ENCODE measurements at regions not wholly inside any gene's neighbourhood (a gene's known extent, or its start where the extent isn't known, plus 50 kb on each side); places are given as distances from the start of the nearest gene placed in this dataset.

DNA sequence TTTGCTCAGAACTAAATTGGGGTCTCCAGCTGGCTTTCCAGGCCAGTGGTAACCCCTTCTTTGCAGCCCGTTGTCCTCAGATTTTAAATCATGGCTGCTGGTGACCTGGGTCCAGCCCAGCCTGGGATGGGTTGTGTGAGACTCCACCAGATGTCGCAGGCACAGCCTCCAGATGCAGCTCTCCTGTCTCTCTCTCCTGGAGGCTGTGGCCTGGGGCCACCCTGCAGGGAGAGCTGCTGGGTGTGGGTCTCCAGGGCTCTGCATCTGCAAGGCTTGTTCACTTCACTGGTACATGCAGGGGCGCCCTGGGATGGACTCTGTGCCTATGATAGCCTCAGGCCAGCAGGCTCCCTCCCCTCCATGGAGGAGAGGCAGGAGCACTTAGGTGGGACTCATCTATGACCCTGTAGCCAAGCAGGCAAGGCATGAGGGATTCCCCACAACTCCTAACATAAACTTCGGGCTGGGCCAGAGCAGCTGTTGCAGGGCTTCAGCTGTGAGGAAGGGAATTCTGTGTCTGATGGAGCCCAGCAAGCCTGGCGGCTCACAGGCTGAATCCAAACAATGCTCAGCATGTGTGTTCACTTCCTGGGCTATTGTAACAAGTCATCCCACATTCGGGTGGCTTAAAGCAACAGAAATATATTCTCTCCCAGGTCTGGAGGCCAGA, 94.7 kb upstream of the NXT1 start:
- Histone ChIP-seq H3K9me3 (replicated peaks; ENCODE audit: control insufficient read depth, insufficient read depth, low read depth, low read length) (no peaks in the 10 kb centered on the region), H3K4me2 (ENCODE audit: insufficient read depth, low read length) (no peak overlapping the region), H4K20me1 (replicated peaks; ENCODE audit: control insufficient read depth, insufficient read depth, low read length) (0 out of 2 replicates have a peak, but pooled peaks cover 3% of the 10 kb centered on the region), H3K4me3 (no peak overlapping the region), H3K27ac (ENCODE audit: extremely low read depth, low read depth, low read length) (no peak overlapping the region), H3K9ac (ENCODE audit: insufficient read depth in 1 of 2, low read depth in 2 of 2, low read length in 2 of 2) (no peak overlapping the region), H3K79me2 (ENCODE audit: control insufficient read depth, insufficient read depth, low read length) (no peaks in the 10 kb centered on the region), H3K27me3 (ENCODE audit: control insufficient read depth in 2 of 2, insufficient read depth in 2 of 2, low read length in 2 of 2) (peaks cover 0 to 28% of the 10 kb centered on the region in 2 experiments; a peak in 3 of 5 replicates), H3K36me3 (ENCODE audit: control insufficient read depth, insufficient read depth, low read length) (no peaks in the 10 kb centered on the region), H2AFZ (ENCODE audit: low read depth, low read length) (no peak overlapping the region), H3K9me1 (ENCODE audit: control insufficient read depth, insufficient read depth, low read length) (no peaks in the 10 kb centered on the region), H3K4me1 (replicated peaks in 1 of 2; ENCODE audit: control insufficient read depth in 2 of 2, insufficient read depth in 2 of 2, low read length in 2 of 2) (no peaks in the 10 kb centered on the region; a peak in 1 of 5 replicates)
- FAIRE-seq (no peak), DNase-seq (ENCODE audit: extremely low read depth in 1 of 4, low spot score in 3 of 4) (no peak), ATAC-seq (no peak)
- 2% methylated on average over 4 of the region's 6 CpGs for WGBS (ENCODE audit: insufficient coverage, low coverage, missing lambda C conversion rate)
- ChIA-PET POLR2A (no interaction called here), CTCF (ENCODE audit: low intra/inter-chr PET ratio) (no interaction called here)
- TF ChIP-seq XRCC4 (IDR thresholded peaks at IDR 0.05; ENCODE audit: extremely low read depth, insufficient read depth, insufficient read length), result no peak
- TF ChIP-seq YY1 (IDR thresholded peaks at IDR 0.05; ENCODE audit: borderline replicate concordance in 1 of 3, control insufficient read depth in 1 of 3, extremely low read depth in 1 of 3, insufficient read depth in 3 of 3, insufficient read length in 1 of 3, insufficient replicate concordance in 2 of 3, low read depth in 1 of 3, low read length in 2 of 3), result no peak
- in situ Hi-C loops (cut with MboI) (no loop called here), intact Hi-C loops (cut with micrococcal nuclease) (no loop called here)
- no TSS peak for BruUV-seq (replicated peaks)

DNA sequence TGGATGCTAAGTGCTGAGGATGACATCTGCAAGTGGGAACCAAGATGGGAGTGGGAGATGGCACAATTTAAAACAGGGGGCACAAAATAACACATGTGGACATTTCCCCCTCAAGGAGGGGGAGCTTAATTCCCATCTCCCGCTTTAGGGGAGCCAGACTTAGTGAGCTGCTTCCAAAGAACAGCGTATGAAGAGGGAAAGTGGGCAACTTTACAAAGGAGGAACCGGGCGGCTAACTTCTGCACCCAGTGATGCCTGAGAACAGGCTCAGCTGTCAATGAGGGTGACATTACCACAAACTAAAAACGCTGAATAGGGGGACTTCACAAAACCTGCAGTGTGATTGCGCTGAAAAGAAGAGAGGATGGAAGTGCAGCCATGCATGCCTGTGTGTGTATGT, 95.5 kb upstream of the NXT1 start:
- intact Hi-C loops (cut with micrococcal nuclease), result no loop called here
- POLR2A ChIA-PET, result no interaction called here

More for the DNA sequence above, 95.5 kb upstream of the NXT1 start:
- no peak for DNase-seq (ENCODE audit: extremely low read depth in 1 of 4, low spot score in 3 of 4)
- in situ Hi-C loops (cut with MboI), result no loop called here
- Histone ChIP-seq H3K79me2 (ENCODE audit: control insufficient read depth, insufficient read depth, low read length) (no peaks in the 10 kb centered on the region), H3K27ac (ENCODE audit: extremely low read depth, low read depth, low read length) (no peak overlapping the region), H2AFZ (ENCODE audit: low read depth, low read length) (no peak overlapping the region), H3K36me3 (ENCODE audit: control insufficient read depth, insufficient read depth, low read length) (no peaks in the 10 kb centered on the region), H3K4me1 (replicated peaks in 1 of 2; ENCODE audit: control insufficient read depth in 2 of 2, insufficient read depth in 2 of 2, low read length in 2 of 2) (no peaks in the 10 kb centered on the region; a peak in 1 of 5 replicates), H3K4me2 (ENCODE audit: insufficient read depth, low read length) (no peak overlapping the region), H3K9me3 (replicated peaks; ENCODE audit: control insufficient read depth, insufficient read depth, low read depth, low read length) (no peaks in the 10 kb centered on the region), H3K9me1 (ENCODE audit: control insufficient read depth, insufficient read depth, low read length) (no peaks in the 10 kb centered on the region), H3K4me3 (no peak overlapping the region), H3K27me3 (ENCODE audit: control insufficient read depth in 2 of 2, insufficient read depth in 2 of 2, low read length in 2 of 2) (peaks cover 0 to 30% of the 10 kb centered on the region in 2 experiments; a peak in 3 of 5 replicates), H4K20me1 (replicated peaks; ENCODE audit: control insufficient read depth, insufficient read depth, low read length) (0 out of 2 replicates have a peak, but pooled peaks cover 3% of the 10 kb centered on the region), H3K9ac (ENCODE audit: insufficient read depth in 1 of 2, low read depth in 2 of 2, low read length in 2 of 2) (no peak overlapping the region)
- CTCF ChIA-PET (ENCODE audit: low intra/inter-chr PET ratio), result no interaction called here
- no peak for ATAC-seq
- TF ChIP-seq CTCF (IDR thresholded peaks at IDR 0.05 in 2 of 3, conservative IDR thresholded peaks at IDR 0.05 in 1 of 3; ENCODE audit: insufficient read depth in 2 of 3, low read depth in 1 of 3, low read length in 3 of 3) (no peak), RAD51 (IDR thresholded peaks at IDR 0.05; ENCODE audit: borderline replicate concordance, low read depth) (no peak), FOXP1 (CRISPR knock-in tag; IDR thresholded peaks at IDR 0.05) (no peak), MBD2 (IDR thresholded peaks at IDR 0.05; ENCODE audit: borderline replicate concordance, low read depth) (no peak)
- BruUV-seq (replicated peaks), result no TSS peak
- FAIRE-seq, result no peak
- WGBS (ENCODE audit: insufficient coverage, low coverage, missing lambda C conversion rate), result 6% methylated on average over 5 of the region's 6 CpGs
